Activated naive CD8-positive, alpha-beta T cell treated with anti-CD3 and anti-CD28 coated beads for 36 hours (primary cell): ENCODE measurements at regions not wholly inside any gene's neighbourhood (a gene's known extent, or its start where the extent isn't known, plus 50 kb on each side); places are given as distances from the start of the nearest gene placed in this dataset.

Experiments
- DNase-seq: peaks from one replicate; pipeline ENCODE4 v3.0.0; 2021
- H3K27ac Mint-ChIP-seq: one replicate; pipeline ENCODE4 v1.8.0; 2022; ENCODE audit warnings: mild to moderate bottlenecking, moderate library complexity, mixed read lengths
- H3K27me3 Mint-ChIP-seq: one replicate; pipeline ENCODE4 v1.8.0; 2022; ENCODE audit warnings: mild to moderate bottlenecking, mixed read lengths
- H3K36me3 Mint-ChIP-seq: one replicate; pipeline ENCODE4 v1.8.0; 2021; ENCODE audit warnings: mild to moderate bottlenecking, mixed read lengths
- H3K4me1 Mint-ChIP-seq: one replicate; pipeline ENCODE4 v1.8.0; 2021; ENCODE audit warnings: mixed read lengths
- H3K4me3 Mint-ChIP-seq: one replicate; pipeline ENCODE4 v1.8.0; 2022; ENCODE audit warnings: mild to moderate bottlenecking, moderate library complexity, mixed read lengths
- H3K9me3 Mint-ChIP-seq: one replicate; pipeline ENCODE4 v1.8.0; 2022; ENCODE audit warnings: mixed read lengths

DNA sequence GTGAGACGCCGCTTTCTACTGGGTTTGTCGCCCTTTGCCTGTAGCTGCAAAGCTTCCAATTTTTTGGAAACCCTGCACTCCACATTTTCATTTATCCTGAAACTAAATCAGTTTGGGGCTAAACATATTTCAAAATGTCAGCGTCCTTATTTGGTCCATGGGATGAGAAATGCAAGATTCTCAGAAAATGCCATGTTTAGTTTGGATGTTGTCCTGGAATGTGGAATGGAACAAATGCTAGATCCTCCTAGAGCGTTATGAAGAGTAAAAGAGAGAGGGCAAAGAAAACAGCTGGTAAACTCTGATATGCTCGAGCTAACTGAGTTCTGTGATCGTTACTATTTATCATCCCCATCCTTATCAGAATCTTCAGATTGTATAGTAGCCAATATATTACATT, 236.9 kb downstream of the KLF6 start:
- no peaks in the 10 kb centered on the region for H3K36me3 Mint-ChIP-seq
- no peak overlapping the region for H3K4me3 Mint-ChIP-seq
- peaks cover 5% of the 10 kb centered on the region for H3K9me3 Mint-ChIP-seq
- peaks cover 1% of the 10 kb centered on the region for H3K4me1 Mint-ChIP-seq
- H3K27me3 Mint-ChIP-seq, result no peaks in the 10 kb centered on the region
- DNase-seq, result no peak
- H3K27ac Mint-ChIP-seq, result no peak overlapping the region

DNA sequence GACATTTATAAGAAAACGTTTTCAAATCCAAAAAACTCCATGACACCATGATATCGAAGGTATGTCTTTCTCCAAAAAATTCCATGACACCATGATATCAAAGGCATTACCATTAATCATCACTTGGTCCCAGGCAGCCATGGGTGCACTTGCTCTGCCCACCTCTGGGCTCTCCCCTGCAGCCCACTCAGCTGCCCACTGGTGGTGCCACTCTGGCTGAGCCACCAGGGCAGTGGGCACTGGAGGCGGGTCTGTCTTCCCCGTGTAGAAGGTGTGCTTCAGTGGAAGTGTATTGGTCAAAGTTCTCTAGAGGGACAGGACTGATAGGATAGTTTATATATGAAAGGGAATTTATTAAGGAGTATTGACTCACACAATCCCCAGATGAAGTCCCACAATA, 240.4 kb downstream of the KLF6 start:
- H3K9me3 Mint-ChIP-seq, result peaks cover 5% of the 10 kb centered on the region
- no peak overlapping the region for H3K4me3 Mint-ChIP-seq
- H3K27ac Mint-ChIP-seq, result no peak overlapping the region
- H3K36me3 Mint-ChIP-seq, result no peaks in the 10 kb centered on the region
- no peak for DNase-seq
- no peaks in the 10 kb centered on the region for H3K4me1 Mint-ChIP-seq
- H3K27me3 Mint-ChIP-seq, result no peaks in the 10 kb centered on the region

DNA sequence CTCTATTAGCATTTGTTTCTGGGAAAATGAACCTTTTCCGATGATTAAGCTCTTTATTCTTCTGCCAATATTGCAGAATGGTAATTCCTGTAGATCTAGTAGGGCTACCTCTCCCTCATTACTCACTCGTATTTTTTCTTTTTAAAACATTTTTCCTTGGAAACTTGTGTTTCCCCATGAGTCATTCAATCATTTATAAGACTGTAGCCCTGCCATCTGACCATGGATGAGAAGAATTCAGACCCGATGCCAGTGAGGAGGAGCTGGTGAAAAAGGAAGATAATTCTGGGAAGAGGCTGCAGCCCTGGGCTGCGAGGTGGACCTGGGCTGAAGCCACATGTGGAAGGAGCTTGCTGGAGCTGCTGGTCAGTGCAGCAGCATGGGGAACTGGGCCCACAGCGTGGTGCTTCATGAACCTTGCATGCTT, 242.8 kb downstream of the KLF6 start:
- no peak for DNase-seq
- Mint-ChIP-seq H3K36me3 (no peaks in the 10 kb centered on the region), H3K4me1 (no peaks in the 10 kb centered on the region), H3K9me3 (peaks cover 2% of the 10 kb centered on the region), H3K4me3 (no peak overlapping the region), H3K27ac (no peak overlapping the region), H3K27me3 (no peaks in the 10 kb centered on the region)

GRCh38 chr10:3539696-3540383, 245.2 kb downstream of the KLF6 start:
- H3K4me3 Mint-ChIP-seq, result no peak overlapping the region
- no peaks in the 10 kb centered on the region for H3K27me3 Mint-ChIP-seq
- H3K27ac Mint-ChIP-seq, result no peak overlapping the region

DNA sequence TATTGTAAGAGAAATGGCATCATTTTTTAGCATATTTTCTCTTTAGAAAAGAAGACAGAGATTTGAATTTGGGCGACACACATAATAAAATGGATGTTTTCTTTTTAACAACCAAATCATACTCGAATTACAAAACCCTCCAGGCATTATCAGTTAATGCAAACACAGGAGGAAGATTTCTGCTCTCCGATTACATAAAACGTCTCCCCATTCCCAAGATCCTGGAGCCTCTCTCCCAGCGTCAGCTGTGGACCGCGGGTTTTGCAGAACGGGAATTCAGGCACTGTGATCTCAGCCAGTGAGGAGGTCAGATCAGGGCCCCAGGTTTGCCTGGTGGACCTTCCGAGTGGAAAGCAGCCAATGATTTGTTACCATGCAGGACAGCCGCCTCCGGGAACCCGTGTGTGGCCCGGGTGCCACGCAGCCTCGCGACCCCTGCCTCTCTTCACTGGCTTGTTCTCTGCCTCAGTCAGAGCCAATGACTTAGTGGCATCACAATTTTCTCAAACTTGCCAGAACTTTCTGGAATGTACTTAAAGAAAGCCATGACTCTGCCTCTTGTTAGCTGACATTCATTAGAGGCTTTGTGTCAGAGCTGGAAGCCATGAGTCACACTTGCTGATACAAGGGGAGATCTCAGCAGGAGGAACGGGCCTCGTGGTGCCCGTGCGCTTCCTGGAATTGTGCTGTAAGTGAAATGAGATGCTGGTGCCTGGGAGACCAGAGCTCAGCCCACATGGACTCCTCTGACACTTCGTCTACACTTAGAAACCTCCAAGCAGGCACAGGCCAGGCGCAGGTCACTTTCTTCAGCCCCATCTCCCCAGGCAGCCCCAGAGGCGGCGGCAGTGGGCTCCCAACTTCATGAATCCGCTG, 246.1 kb downstream of the KLF6 start:
- H3K36me3 Mint-ChIP-seq, result no peaks in the 10 kb centered on the region
- no peaks in the 10 kb centered on the region for H3K9me3 Mint-ChIP-seq
- no peak for DNase-seq
- H3K4me1 Mint-ChIP-seq, result no peaks in the 10 kb centered on the region
- no peak overlapping the region for H3K4me3 Mint-ChIP-seq
- no peaks in the 10 kb centered on the region for H3K27me3 Mint-ChIP-seq
- no peak overlapping the region for H3K27ac Mint-ChIP-seq

More at GRCh38 chr10:3539696-3540383, 245.2 kb downstream of the KLF6 start:
- Mint-ChIP-seq H3K36me3 (no peaks in the 10 kb centered on the region), H3K4me1 (no peaks in the 10 kb centered on the region), H3K9me3 (no peaks in the 10 kb centered on the region)
- DNase-seq, result no peak

DNA sequence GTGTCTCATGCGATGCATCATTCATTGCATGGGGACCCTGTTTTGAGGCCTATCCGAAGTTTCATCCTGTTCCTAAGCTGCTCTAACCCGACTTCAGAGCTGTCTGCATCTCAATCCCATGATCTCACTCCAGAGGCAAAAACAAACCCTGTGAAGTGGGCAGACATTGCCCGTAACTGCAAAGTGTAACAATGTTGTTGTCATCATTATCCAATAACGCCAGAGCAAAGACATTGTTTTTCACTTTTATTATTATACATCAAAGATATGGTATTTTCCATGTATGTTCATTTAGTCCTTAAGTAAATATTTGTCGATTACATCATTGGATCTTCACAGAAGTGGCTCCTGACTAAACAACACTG, 246.7 kb downstream of the KLF6 start:
- H3K4me3 Mint-ChIP-seq, result no peak overlapping the region
- no peaks in the 10 kb centered on the region for H3K36me3 Mint-ChIP-seq
- H3K27me3 Mint-ChIP-seq, result no peaks in the 10 kb centered on the region
- H3K4me1 Mint-ChIP-seq, result no peaks in the 10 kb centered on the region
- DNase-seq, result no peak
- no peaks in the 10 kb centered on the region for H3K9me3 Mint-ChIP-seq
- no peak overlapping the region for H3K27ac Mint-ChIP-seq

DNA sequence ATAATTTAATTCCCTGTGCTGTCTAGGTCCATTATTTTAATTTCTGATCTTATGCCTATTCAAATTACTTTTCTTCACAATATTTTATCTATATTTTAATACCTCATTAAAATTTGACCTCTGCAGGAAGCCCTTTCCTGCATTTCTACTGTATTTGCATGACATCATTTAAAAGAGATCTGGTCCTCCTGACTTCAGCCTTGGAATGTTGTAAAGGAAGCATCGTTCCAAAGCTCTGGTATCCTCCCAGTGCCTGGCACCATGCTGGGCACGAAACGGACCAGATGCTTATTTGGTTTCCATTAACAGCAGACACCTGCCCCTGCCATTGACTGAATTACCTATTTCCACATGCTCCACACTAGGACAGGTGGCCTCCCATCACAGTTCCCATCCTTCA, 247.5 kb downstream of the KLF6 start:
- Mint-ChIP-seq H3K4me3 (no peak overlapping the region), H3K27me3 (no peaks in the 10 kb centered on the region), H3K9me3 (no peaks in the 10 kb centered on the region), H3K36me3 (no peaks in the 10 kb centered on the region), H3K4me1 (no peaks in the 10 kb centered on the region), H3K27ac (no peak overlapping the region)
- no peak for DNase-seq

DNA sequence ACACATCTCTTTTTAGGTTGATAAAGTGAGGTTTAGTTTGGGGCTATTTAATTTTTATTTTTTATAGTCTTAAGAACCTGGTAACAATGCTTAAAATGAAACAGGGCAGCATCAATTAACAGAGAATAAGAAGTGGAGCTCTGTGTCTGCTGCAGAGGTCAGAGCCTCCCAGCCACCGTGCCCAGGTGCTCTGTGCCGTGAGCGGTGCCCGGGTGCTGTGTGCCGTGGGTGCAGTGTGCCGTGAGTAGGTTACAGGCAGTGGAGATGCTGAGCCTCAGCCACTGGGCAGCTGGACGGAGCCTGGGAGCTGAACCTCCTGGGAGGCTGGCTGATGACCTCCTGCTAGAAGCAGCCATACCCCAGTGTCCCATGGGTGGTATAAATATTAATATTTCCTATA, 250.0 kb downstream of the KLF6 start:
- no peak for DNase-seq
- H3K4me3 Mint-ChIP-seq, result no peak overlapping the region
- H3K4me1 Mint-ChIP-seq, result no peaks in the 10 kb centered on the region
- peaks cover 4% of the 10 kb centered on the region for H3K27me3 Mint-ChIP-seq
- no peaks in the 10 kb centered on the region for H3K36me3 Mint-ChIP-seq
- H3K9me3 Mint-ChIP-seq, result no peaks in the 10 kb centered on the region
- H3K27ac Mint-ChIP-seq, result no peak overlapping the region

DNA sequence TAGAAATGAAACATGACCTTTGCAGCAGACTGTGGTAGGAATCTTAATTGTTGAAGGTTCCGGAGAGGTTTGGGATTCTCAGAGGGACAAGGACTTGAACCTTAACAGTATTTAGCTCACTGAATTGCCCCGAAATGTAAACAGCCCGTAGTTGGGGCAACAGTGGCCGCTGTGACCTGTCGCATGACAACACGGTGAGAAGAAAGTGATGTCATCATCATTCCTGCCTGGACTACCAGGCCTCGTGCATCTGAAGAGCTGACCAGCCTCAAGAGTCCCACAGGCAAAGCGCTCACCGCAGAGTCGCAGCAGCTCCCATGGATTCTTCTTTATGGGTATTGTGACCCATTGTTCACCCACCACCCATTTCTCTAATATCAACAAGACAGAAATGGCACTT, 250.6 kb downstream of the KLF6 start:
- Mint-ChIP-seq H3K27me3 (peaks cover 4% of the 10 kb centered on the region), H3K4me1 (no peaks in the 10 kb centered on the region), H3K36me3 (no peaks in the 10 kb centered on the region), H3K27ac (no peak overlapping the region), H3K4me3 (no peak overlapping the region), H3K9me3 (no peaks in the 10 kb centered on the region)
- DNase-seq, result no peak

- Mint-ChIP-seq H3K4me3 (no peak overlapping the region), H3K27ac (no peak overlapping the region), H3K36me3 (no peaks in the 10 kb centered on the region), H3K4me1 (no peaks in the 10 kb centered on the region), H3K27me3 (peaks cover 4% of the 10 kb centered on the region), H3K9me3 (no peaks in the 10 kb centered on the region)
- DNase-seq, result no peak
Observed at GRCh38 chr10:3533296-3533695, 251.7 kb downstream of the KLF6 start.

DNA sequence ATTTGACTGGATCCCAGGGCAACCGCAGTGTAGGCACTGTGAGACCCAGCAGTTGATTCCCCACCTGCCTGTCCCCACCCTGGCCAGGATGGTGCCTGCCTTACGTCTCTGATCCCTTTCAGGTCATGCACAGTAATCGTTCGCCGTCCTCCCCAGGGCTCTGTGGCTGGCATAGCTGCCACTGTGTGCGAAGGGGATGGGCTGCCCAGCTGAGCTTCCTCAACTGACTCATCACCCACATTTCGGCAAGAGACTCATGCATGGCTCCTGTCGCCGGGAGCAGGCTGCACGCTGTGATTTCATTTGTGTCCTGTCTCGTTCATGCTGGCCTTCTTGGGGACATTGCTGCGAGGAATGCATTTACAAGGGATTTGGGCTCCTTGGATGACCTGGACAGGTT, 252.4 kb downstream of the KLF6 start:
- H3K4me1 Mint-ChIP-seq, result no peaks in the 10 kb centered on the region
- no peak for DNase-seq
- no peaks in the 10 kb centered on the region for H3K9me3 Mint-ChIP-seq
- peaks cover 4% of the 10 kb centered on the region for H3K27me3 Mint-ChIP-seq
- no peaks in the 10 kb centered on the region for H3K36me3 Mint-ChIP-seq
- H3K27ac Mint-ChIP-seq, result no peak overlapping the region
- no peak overlapping the region for H3K4me3 Mint-ChIP-seq

GRCh38 chr10:3531670-3532069, 253.3 kb downstream of the KLF6 start:
- H3K4me1 Mint-ChIP-seq, result no peaks in the 10 kb centered on the region
- no peak overlapping the region for H3K4me3 Mint-ChIP-seq
- H3K27me3 Mint-ChIP-seq, result peaks cover 4% of the 10 kb centered on the region
- DNase-seq, result no peak
- H3K9me3 Mint-ChIP-seq, result no peaks in the 10 kb centered on the region
- no peaks in the 10 kb centered on the region for H3K36me3 Mint-ChIP-seq
- no peak overlapping the region for H3K27ac Mint-ChIP-seq

- Mint-ChIP-seq H3K27ac (no peak overlapping the region), H3K9me3 (no peaks in the 10 kb centered on the region), H3K36me3 (no peaks in the 10 kb centered on the region), H3K4me1 (no peaks in the 10 kb centered on the region), H3K4me3 (no peak overlapping the region), H3K27me3 (peaks cover 4% of the 10 kb centered on the region)
- DNase-seq, result no peak
Observed at GRCh38 chr10:3530783-3531645, 254.0 kb downstream of the KLF6 start.

- peaks cover 5% of the 10 kb centered on the region for H3K27me3 Mint-ChIP-seq
- no peak for DNase-seq
- H3K27ac Mint-ChIP-seq, result no peak overlapping the region
- H3K4me3 Mint-ChIP-seq, result no peak overlapping the region
- no peaks in the 10 kb centered on the region for H3K36me3 Mint-ChIP-seq
- no peaks in the 10 kb centered on the region for H3K9me3 Mint-ChIP-seq
- no peaks in the 10 kb centered on the region for H3K4me1 Mint-ChIP-seq
Observed at GRCh38 chr10:3530346-3530745, 254.7 kb downstream of the KLF6 start.

DNA sequence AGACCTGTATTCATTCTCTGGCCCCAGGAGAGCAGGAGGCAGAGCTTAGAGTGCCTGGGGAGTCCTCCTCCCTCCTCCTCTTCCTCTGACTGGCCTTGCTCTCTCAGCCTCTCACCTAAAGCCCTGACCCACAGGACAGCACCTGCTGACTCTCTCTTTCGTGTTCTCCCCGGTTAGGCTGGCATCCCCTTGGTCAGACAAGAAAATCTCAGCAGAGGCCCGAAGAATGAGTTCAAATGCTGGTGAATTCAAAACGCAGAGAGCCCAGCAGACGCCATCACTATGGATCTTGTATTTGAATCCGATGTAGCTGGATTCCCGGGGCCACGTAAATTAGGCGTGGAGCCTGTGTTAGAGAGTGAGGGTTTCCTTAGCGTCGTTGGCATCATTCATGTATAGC, 255.3 kb downstream of the KLF6 start:
- Mint-ChIP-seq H3K4me1 (no peaks in the 10 kb centered on the region), H3K9me3 (no peaks in the 10 kb centered on the region), H3K36me3 (no peaks in the 10 kb centered on the region), H3K27me3 (peaks cover 11% of the 10 kb centered on the region), H3K27ac (no peak overlapping the region), H3K4me3 (no peak overlapping the region)
- no peak for DNase-seq
